ENCODE measurements at regions not wholly inside any gene's neighbourhood (a gene's known extent, or its start where the extent isn't known, plus 50 kb on each side); places are given as distances from the start of the nearest gene placed in this dataset.
"Not testable (repeated sequence)": the region's sequence is repeated elsewhere in the genome, so short reads cannot be mapped to it uniquely, and the experiment has no call there.

DNA sequence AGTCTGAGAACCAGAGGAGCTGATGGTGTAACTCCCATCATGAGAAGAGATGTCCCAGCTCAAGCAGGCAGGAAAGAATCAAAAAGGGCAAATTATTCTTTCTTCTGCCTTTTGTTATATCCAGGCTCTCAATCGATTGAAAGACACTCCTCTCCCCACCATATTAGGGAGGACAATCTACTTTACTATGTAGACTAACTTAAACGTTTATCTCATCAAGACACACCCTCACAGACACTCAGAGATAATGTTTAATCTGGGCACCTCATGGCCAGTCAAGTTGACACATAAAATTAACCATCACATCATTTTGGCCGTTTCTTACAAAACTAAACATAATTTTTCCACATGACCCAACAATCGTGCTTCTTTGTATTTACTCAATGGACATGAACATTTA is 534.3 kb upstream of the RORB start:
- no peaks in the 10 kb centered on the region for H3K4me1 ChIP-seq (ENCODE audit: control insufficient read depth, insufficient read depth, low read length, poor library complexity, severe bottlenecking)
- H3K4me3 ChIP-seq (ENCODE audit: insufficient read depth, low read depth, low read length, poor library complexity, severe bottlenecking): no peak overlapping the region
- DNase-seq: no peak
- H3K36me3 ChIP-seq (ENCODE audit: control insufficient read depth, insufficient read depth, low read length): no peaks in the 10 kb centered on the region
- no peaks in the 10 kb centered on the region for H3K27me3 ChIP-seq (replicated peaks; ENCODE audit: control insufficient read depth, insufficient read depth, low read length, poor library complexity, severe bottlenecking)
- H3K9me3 ChIP-seq (ENCODE audit: control insufficient read depth, low read length): no peaks in the 10 kb centered on the region
- no peak overlapping the region for H3K27ac ChIP-seq (ENCODE audit: insufficient read depth, low read length, poor library complexity, severe bottlenecking)

DNA sequence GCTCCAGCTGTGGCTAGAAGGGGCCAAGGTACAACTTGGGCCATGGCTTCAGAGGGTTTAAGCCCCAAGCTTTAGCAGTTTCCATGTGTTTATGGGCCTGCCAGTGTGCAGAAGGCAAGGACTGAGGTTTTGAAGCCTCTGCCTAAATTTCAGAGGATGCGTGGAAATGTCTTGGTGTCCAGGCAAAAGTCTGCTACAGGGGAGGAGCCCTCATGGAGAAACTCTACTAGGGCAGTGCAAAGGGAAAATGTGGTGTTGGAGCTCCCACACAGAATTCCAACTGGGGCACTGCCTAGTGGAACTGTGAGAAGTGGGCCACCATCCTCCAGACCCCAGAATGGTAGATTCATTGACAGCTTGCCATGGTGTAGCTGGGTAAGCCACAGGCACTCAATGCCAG is 527.2 kb upstream of the RORB start:
- Histone ChIP-seq H3K36me3 (ENCODE audit: control insufficient read depth, insufficient read depth, low read length) (no peaks in the 10 kb centered on the region), H3K4me3 (ENCODE audit: insufficient read depth, low read depth, low read length, poor library complexity, severe bottlenecking) (no peak overlapping the region), H3K9me3 (ENCODE audit: control insufficient read depth, low read length) (no peaks in the 10 kb centered on the region), H3K27ac (ENCODE audit: insufficient read depth, low read length, poor library complexity, severe bottlenecking) (no peak overlapping the region), H3K27me3 (replicated peaks; ENCODE audit: control insufficient read depth, insufficient read depth, low read length, poor library complexity, severe bottlenecking) (no peaks in the 10 kb centered on the region), H3K4me1 (ENCODE audit: control insufficient read depth, insufficient read depth, low read length, poor library complexity, severe bottlenecking) (no peaks in the 10 kb centered on the region)
- DNase-seq: no peak

DNA sequence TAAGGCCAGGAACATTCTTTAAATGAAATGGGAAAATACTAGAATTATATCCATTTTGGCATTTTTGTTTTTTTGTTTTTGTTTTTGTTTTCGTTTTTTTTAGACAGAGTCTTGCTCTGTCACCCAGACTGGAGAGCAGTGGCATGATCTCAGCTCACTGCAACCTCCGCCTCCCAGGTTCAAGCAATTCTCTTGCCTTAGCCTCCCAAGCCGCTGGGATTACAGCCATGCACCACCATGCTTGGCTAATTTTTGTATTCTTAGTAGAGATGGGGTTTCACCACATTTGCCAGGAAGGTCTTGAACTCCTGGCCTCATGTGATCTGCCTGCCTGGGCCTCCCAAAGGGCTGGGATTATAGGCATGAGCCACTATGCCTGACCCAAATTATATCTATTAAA is 520.7 kb upstream of the RORB start:
- not testable (repeated sequence) for H3K27me3 ChIP-seq (replicated peaks; ENCODE audit: control insufficient read depth, insufficient read depth, low read length, poor library complexity, severe bottlenecking); DNase-seq; H3K36me3 ChIP-seq (ENCODE audit: control insufficient read depth, insufficient read depth, low read length); H3K4me3 ChIP-seq (ENCODE audit: insufficient read depth, low read depth, low read length, poor library complexity, severe bottlenecking); H3K27ac ChIP-seq (ENCODE audit: insufficient read depth, low read length, poor library complexity, severe bottlenecking); H3K4me1 ChIP-seq (ENCODE audit: control insufficient read depth, insufficient read depth, low read length, poor library complexity, severe bottlenecking); H3K9me3 ChIP-seq (ENCODE audit: control insufficient read depth, low read length)

DNA sequence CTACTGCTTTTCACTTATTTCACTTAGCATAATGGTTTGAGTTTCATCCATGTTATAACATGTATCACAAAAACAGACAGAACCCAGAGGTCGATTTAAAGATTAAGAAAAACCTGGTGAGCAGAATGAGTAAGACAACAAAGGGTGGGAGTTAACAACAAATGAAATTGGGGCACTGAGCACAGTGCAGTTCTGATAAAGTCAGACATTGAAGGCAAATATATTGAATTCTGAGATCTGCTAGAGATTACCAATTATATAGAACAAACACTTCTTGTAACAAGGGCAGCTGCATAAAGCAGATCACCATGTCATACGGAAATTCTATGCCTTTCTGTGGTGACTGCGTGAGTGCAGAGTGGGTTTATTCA is 517.3 kb upstream of the RORB start:
- Histone ChIP-seq H3K27ac (ENCODE audit: insufficient read depth, low read length, poor library complexity, severe bottlenecking) (no peak overlapping the region), H3K9me3 (ENCODE audit: control insufficient read depth, low read length) (no peaks in the 10 kb centered on the region), H3K36me3 (ENCODE audit: control insufficient read depth, insufficient read depth, low read length) (no peaks in the 10 kb centered on the region), H3K4me3 (ENCODE audit: insufficient read depth, low read depth, low read length, poor library complexity, severe bottlenecking) (no peak overlapping the region), H3K4me1 (ENCODE audit: control insufficient read depth, insufficient read depth, low read length, poor library complexity, severe bottlenecking) (no peaks in the 10 kb centered on the region), H3K27me3 (replicated peaks; ENCODE audit: control insufficient read depth, insufficient read depth, low read length, poor library complexity, severe bottlenecking) (no peaks in the 10 kb centered on the region)
- no peak for DNase-seq

DNA sequence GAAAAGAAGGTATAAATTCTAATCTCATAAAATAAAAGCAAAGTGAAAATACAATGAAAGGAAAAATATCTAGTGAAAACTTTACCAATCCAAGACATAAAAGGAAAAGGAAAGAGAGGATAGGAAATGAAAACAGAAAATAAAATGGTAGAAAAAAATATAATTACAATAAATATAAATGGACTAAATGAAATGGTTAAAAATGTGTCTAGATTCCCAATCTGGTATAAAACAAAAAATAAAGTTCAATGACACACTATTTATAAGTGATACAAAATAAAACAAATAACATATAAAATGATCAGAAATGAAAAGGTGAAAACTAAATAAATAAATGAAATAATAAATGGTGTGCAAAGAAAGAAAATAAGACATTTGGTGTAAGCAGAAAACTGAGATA is 516.4 kb upstream of the RORB start:
- H3K27ac ChIP-seq (ENCODE audit: insufficient read depth, low read length, poor library complexity, severe bottlenecking): no peak overlapping the region
- no peaks in the 10 kb centered on the region for H3K27me3 ChIP-seq (replicated peaks; ENCODE audit: control insufficient read depth, insufficient read depth, low read length, poor library complexity, severe bottlenecking)
- no peaks in the 10 kb centered on the region for H3K36me3 ChIP-seq (ENCODE audit: control insufficient read depth, insufficient read depth, low read length)
- no peaks in the 10 kb centered on the region for H3K4me1 ChIP-seq (ENCODE audit: control insufficient read depth, insufficient read depth, low read length, poor library complexity, severe bottlenecking)
- DNase-seq: no peak
- no peaks in the 10 kb centered on the region for H3K9me3 ChIP-seq (ENCODE audit: control insufficient read depth, low read length)
- H3K4me3 ChIP-seq (ENCODE audit: insufficient read depth, low read depth, low read length, poor library complexity, severe bottlenecking): no peak overlapping the region

DNA sequence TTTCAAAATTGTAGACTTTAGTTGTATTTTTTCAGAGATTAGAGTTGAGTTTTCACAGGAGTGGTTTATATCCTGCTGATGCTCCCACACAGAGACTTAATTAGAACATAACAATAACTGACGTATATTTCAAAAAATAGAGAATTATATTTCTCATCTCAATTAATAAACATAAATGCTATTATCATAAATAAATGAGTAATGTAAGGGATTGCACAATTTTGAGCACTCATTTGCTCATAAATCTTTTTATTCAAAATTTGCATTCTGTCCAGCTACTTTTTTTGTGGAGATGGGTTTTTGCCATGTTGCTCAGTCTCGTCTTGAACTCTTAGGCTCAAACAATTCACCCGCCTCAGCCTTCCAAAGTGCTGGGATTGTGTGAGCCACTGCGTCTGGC is 515.7 kb upstream of the RORB start:
- no peaks in the 10 kb centered on the region for H3K4me1 ChIP-seq (ENCODE audit: control insufficient read depth, insufficient read depth, low read length, poor library complexity, severe bottlenecking)
- no peak overlapping the region for H3K27ac ChIP-seq (ENCODE audit: insufficient read depth, low read length, poor library complexity, severe bottlenecking)
- no peaks in the 10 kb centered on the region for H3K9me3 ChIP-seq (ENCODE audit: control insufficient read depth, low read length)
- DNase-seq: no peak
- no peaks in the 10 kb centered on the region for H3K36me3 ChIP-seq (ENCODE audit: control insufficient read depth, insufficient read depth, low read length)
- no peak overlapping the region for H3K4me3 ChIP-seq (ENCODE audit: insufficient read depth, low read depth, low read length, poor library complexity, severe bottlenecking)
- H3K27me3 ChIP-seq (replicated peaks; ENCODE audit: control insufficient read depth, insufficient read depth, low read length, poor library complexity, severe bottlenecking): no peaks in the 10 kb centered on the region

DNA sequence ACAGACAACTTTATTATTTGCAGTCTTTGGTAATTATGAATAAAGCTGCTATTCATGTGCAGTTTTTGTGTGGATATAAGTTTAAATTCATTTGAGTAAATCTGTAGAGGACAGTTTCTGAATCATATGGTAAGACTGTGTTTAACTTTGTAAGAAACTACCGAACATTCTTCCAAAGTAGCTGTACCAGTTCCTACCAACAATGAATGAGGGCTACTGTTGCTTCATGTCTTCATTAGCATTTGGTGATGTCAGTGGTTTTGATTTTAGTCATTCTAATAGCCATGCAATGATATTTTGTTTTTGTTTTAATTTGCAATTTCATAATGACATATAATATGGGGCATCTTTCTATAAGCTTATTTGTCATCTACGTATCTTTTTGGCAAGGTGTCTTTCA is 501.3 kb upstream of the RORB start:
- Histone ChIP-seq H3K4me1 (ENCODE audit: control insufficient read depth, insufficient read depth, low read length, poor library complexity, severe bottlenecking) (no peaks in the 10 kb centered on the region), H3K36me3 (ENCODE audit: control insufficient read depth, insufficient read depth, low read length) (no peaks in the 10 kb centered on the region), H3K27me3 (replicated peaks; ENCODE audit: control insufficient read depth, insufficient read depth, low read length, poor library complexity, severe bottlenecking) (no peaks in the 10 kb centered on the region), H3K4me3 (ENCODE audit: insufficient read depth, low read depth, low read length, poor library complexity, severe bottlenecking) (no peak overlapping the region), H3K27ac (ENCODE audit: insufficient read depth, low read length, poor library complexity, severe bottlenecking) (no peak overlapping the region), H3K9me3 (ENCODE audit: control insufficient read depth, low read length) (no peaks in the 10 kb centered on the region)
- no peak for DNase-seq

DNA sequence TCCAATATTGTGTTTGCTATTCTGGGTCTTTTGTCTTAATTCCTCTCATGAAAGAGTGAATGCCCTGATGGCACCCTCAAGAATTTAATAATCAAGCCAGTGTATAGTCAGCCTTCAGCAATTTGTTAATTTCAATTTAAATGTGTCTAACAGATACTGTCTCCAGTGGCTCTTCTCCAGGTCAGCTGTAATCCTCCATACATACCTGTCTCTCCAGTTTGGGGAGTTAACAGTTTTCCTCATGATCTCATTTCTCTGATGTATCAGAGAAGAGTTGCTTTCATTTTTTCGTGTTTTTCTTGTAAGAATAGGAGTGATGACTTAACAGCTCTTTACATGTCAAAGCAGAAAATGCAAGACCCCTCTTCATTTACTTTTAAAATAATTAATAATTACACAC is 500.3 kb upstream of the RORB start:
- Histone ChIP-seq H3K4me1 (ENCODE audit: control insufficient read depth, insufficient read depth, low read length, poor library complexity, severe bottlenecking) (no peaks in the 10 kb centered on the region), H3K27ac (ENCODE audit: insufficient read depth, low read length, poor library complexity, severe bottlenecking) (no peak overlapping the region), H3K9me3 (ENCODE audit: control insufficient read depth, low read length) (no peaks in the 10 kb centered on the region), H3K27me3 (replicated peaks; ENCODE audit: control insufficient read depth, insufficient read depth, low read length, poor library complexity, severe bottlenecking) (no peaks in the 10 kb centered on the region), H3K36me3 (ENCODE audit: control insufficient read depth, insufficient read depth, low read length) (no peaks in the 10 kb centered on the region), H3K4me3 (ENCODE audit: insufficient read depth, low read depth, low read length, poor library complexity, severe bottlenecking) (no peak overlapping the region)
- no peak for DNase-seq

DNA sequence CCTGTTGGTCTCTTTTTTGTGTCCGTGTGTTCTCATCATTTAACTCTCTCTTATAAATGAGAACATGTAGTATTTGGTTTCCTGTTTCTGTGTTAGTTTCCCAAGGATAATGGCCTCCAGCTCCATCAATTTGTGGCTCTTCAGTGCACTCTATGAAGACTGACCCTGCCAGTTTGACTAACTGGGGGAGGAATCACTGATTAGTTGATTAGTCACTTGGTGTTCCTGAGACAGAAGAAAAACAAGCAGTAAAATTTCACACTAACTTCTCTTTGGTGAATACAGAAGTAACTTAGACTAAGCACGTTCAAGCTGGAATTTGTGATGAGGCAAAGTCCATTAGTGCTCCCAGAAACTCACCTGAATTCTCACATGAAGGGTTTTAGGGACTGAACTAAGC is 495.8 kb upstream of the RORB start:
- DNase-seq: no peak
- no peak overlapping the region for H3K27ac ChIP-seq (ENCODE audit: insufficient read depth, low read length, poor library complexity, severe bottlenecking)
- no peaks in the 10 kb centered on the region for H3K9me3 ChIP-seq (ENCODE audit: control insufficient read depth, low read length)

DNA sequence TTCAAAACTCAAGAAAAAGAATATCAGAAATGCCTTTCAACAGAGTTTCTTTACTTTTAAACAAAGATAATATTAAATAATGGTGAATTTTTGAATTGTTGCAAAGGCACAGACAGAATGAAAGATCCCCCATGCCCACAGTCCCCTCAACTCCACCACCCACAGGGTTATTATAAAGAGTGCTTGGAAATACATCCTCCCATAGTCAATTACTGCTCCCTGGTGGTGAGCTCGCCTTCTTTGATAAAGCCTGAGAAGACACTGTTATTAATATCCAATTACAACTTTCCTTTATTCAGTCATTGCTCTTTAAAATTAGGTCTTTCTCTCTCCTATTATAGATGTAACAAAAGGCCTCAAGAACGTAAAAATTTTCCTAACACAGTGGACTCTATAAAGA is 490.2 kb upstream of the RORB start:
- Histone ChIP-seq H3K9me3 (ENCODE audit: control insufficient read depth, low read length) (no peaks in the 10 kb centered on the region), H3K36me3 (ENCODE audit: control insufficient read depth, insufficient read depth, low read length) (no peaks in the 10 kb centered on the region), H3K27ac (ENCODE audit: insufficient read depth, low read length, poor library complexity, severe bottlenecking) (no peak overlapping the region), H3K27me3 (replicated peaks; ENCODE audit: control insufficient read depth, insufficient read depth, low read length, poor library complexity, severe bottlenecking) (no peaks in the 10 kb centered on the region), H3K4me3 (ENCODE audit: insufficient read depth, low read depth, low read length, poor library complexity, severe bottlenecking) (no peak overlapping the region), H3K4me1 (ENCODE audit: control insufficient read depth, insufficient read depth, low read length, poor library complexity, severe bottlenecking) (no peaks in the 10 kb centered on the region)
- no peak for DNase-seq

More for the DNA sequence above, 495.8 kb upstream of the RORB start:
- Histone ChIP-seq H3K4me1 (ENCODE audit: control insufficient read depth, insufficient read depth, low read length, poor library complexity, severe bottlenecking) (no peaks in the 10 kb centered on the region), H3K4me3 (ENCODE audit: insufficient read depth, low read depth, low read length, poor library complexity, severe bottlenecking) (no peak overlapping the region), H3K27me3 (replicated peaks; ENCODE audit: control insufficient read depth, insufficient read depth, low read length, poor library complexity, severe bottlenecking) (no peaks in the 10 kb centered on the region), H3K36me3 (ENCODE audit: control insufficient read depth, insufficient read depth, low read length) (no peaks in the 10 kb centered on the region)

DNA sequence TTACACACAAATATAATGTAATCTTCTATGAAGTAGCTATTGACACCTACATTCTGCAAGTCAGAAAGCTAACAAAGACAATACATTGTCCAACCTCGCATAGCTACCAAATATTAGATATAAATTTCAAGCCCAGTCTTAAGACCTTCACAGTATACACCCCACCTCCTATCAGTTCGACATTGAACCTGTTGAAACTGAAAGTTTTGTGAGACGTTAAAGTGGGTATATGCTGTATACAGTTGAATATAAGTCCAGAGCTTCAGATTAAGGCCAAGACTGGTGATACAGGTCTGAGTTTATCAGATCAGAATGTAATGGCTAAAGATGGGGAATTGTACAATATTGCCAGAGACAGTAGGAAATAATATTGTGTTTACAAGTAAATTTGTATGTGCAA is 489.3 kb upstream of the RORB start:
- no peaks in the 10 kb centered on the region for H3K36me3 ChIP-seq (ENCODE audit: control insufficient read depth, insufficient read depth, low read length)
- H3K27ac ChIP-seq (ENCODE audit: insufficient read depth, low read length, poor library complexity, severe bottlenecking): no peak overlapping the region
- no peak for DNase-seq
- H3K4me1 ChIP-seq (ENCODE audit: control insufficient read depth, insufficient read depth, low read length, poor library complexity, severe bottlenecking): no peaks in the 10 kb centered on the region
- H3K9me3 ChIP-seq (ENCODE audit: control insufficient read depth, low read length): no peaks in the 10 kb centered on the region
- no peak overlapping the region for H3K4me3 ChIP-seq (ENCODE audit: insufficient read depth, low read depth, low read length, poor library complexity, severe bottlenecking)
- no peaks in the 10 kb centered on the region for H3K27me3 ChIP-seq (replicated peaks; ENCODE audit: control insufficient read depth, insufficient read depth, low read length, poor library complexity, severe bottlenecking)

Measured in effector memory CD4-positive, alpha-beta T cell (primary cell).